ENCODE measurements at regions not wholly inside any gene's neighbourhood (a gene's known extent, or its start where the extent isn't known, plus 50 kb on each side); places are given as distances from the start of the nearest gene placed in this dataset.

DNA sequence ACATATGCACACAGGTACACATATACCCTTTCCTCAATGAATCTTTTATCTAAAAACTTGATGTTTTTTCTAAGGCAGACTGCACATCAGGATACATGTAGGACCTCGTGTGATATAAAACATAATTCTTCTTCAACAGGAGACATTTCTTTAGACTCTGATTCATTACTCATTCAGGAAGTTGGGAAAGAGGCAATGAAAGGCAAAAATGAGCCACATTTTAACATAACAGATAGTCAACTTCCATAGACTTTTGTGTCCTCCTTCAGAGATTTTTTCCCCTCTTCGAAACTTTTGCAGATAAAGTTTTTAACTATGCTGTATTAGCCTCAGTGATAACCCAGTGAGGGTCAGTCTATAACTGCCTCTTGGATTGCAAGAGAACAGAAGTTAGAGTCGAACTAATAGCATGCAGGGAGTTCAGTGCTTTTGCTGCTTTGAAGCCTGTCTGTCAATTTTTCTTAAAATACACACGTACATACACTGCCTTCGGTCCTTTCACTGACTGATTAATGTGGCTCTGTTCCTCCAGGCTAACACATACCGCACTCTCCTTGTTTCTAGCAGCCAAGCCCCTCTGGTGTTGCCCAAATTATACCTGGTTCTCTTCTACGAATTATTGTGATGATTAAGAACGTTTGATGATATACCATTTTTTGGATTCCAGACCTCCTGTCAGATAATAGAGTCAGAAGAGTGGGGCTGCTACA is 562.5 kb upstream of the MAP3K7 start:
- no peak for DNase-seq

DNA sequence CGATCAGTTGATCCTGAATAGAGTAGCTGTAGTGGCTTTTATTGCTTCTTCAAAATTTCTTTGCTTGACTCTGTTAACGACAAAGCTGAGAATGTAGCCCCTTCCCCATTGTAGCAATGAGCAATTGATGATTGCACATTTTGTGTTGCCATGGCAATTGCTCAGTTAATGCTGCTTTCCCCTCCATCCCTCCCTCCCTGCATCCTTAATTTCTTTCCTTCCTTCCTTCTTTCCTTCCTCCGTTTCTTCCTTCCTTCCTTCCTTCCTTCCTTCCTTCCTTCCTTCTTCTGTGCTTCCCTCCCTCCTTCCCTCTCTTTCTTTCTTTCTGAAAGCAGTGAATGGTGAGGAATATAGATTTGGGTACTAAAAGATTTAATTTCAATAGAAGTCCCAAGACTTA is 557.3 kb upstream of the MAP3K7 start:
- no peak for DNase-seq

DNA sequence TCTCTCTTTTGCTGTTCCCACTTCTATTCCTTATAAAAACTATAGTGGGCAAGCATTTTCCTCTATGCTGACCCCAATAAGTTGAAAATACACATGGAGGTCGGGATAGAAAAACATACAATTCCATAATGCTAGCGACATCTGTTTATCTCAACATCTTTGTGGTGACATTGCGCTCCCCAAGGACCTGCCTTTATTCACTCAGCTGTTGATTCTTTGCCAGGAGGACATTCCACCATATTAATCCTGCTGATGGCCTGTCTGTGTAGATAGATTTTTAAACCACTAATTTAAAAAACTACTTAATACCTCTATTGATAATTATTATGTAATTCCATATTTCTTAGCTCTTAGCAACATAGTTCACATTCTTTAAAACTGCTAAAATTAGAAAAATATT is 555.3 kb upstream of the MAP3K7 start:
- DNase-seq: no peak

DNA sequence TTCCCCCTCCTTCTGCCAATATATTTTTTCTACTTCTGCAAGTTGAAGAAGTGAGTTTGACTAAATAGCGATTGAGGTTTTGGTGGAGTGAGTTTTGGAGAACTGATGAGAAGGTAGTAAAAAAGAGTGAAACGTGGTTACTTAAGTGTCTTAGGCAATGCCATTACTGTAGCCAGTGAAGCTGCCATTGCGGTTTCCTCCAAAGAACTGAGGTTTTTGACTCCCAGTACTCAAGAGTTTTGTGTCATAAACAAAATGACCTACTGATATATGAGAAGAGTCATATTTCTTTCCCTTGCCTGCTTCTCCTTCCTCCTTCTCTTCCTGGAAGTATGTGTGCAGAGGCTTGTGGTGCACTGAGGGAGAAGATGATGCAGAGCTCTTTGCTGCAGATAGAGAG is 554.5 kb upstream of the MAP3K7 start:
- DNase-seq: no peak

DNA sequence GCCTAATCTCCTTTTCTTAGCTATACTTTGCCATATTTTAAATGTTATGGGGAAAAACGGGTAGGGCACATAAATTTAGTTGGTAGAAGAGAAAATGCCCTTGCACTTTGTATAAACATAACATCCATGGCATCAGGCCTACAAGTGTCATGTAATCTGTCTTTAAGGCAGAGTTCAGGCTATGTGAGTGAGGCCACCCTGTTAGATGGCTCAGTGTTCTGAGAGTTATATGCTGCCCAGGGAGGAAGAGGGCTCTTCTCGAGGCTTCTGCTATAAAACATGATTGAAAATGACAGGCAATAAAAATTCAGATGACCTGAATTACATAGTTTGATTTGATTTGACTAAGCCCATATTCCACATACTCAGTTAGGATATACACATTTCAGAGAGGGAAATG is 553.6 kb upstream of the MAP3K7 start:
- no peak for DNase-seq

DNA sequence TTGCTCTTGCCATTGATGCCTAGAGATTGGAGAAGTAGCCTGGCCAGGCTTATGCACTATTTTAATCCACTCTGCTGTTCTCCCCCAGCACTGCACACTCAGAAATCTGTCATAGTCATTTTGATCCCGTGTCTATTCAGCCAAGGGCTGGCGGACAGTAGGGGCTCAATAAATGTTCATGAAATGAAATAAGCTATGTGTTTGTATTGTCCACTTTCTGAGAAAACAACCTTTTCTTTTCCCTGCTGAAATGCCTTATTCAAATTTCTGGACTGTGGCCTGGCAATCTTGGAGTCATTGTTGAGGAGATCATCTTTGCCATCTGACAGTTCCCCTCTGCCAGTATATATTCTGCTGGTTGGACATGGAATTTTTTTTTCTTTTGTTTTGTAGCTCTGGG is 550.4 kb upstream of the MAP3K7 start:
- no peak for DNase-seq

DNA sequence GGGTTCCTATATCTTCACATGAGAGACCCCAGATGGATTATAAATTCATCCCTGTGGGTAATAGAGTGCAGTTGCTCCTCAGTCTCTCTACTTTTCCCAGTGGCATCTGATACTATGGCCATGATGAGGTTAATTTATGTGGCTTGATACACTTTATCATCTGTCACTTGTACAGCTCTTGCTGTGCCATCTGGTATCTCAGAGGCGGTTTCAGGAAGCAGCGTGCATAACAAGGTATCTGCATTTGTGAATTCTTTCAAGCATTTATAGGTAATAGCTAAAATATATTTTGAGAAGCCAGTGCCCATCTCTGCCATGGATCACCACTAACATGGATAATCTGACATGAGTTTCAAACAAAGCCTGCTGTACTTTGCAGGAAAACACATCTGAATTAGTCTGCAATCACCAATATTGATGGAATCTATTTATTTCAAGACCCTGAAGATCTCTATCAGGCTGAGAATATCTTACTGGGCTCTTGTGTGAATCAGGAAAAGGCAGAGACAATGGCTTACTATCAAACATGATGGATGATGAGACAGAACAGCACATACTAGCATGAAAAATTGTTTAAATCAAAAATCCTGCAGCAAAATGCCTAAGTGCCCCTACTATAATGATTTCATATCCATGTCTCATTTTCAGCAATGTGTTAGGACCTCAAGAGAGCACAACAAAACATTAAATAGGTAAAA is 548.7 kb upstream of the MAP3K7 start:
- peak; percentile 79 to 95 for DNase-seq

DNA sequence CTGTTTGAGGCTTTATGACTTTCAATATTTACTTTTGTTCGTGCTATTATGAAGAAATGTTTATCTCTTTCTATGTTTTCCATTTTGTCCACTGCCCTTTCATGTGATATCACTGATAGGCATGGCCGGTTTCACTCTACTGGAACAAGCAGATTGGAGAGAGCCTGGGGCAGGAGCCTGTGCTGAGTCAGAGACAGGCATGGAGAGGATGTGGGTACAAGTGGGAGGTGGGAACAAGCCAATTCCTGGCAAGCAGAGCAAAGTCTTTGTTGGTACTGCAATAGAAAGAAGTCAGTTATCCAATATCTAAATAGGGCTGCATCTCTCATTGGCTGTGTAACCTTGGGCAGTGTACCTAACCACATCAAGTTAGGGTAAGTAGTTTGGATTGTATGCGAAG is 545.6 kb upstream of the MAP3K7 start:
- DNase-seq: no peak

DNA sequence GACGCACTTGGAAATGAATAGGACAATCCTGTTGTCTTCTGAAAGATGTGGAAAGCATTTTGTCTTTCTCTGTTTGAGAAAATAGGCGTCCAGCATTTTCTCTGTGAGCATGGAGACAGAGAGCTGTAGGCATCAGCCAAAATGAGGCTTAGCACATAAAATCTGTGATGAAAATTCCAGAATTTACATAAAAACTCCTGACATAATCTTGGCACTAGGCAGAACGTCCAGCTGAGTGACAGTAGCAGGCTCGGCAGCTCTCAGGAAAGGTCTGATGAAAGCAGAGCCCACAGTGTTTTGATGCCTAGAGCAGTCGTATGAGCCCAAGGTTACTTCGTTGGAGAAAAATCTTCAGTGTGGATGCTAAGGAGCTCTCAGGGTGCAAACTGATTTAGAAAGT is 543.3 kb upstream of the MAP3K7 start:
- DNase-seq: no peak

DNA sequence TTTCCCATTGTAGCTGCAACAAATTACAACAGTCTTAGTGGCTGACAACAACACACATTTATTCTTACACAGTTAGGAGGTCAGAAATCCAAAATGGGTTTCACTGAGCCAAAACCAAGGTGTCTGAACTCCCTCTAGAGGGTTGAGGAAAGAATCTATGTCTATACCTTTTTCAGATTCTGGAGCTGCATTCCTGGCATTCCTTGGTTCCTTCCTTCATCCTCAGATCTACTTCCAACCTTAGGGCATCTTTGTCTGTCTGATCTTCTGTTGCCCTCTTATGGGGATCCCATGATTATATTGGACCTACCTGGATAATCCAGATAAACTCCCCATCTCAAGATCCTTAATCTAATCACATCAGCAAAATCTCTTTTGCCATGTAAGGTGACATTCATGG is 540.9 kb upstream of the MAP3K7 start:
- DNase-seq: no peak

DNA sequence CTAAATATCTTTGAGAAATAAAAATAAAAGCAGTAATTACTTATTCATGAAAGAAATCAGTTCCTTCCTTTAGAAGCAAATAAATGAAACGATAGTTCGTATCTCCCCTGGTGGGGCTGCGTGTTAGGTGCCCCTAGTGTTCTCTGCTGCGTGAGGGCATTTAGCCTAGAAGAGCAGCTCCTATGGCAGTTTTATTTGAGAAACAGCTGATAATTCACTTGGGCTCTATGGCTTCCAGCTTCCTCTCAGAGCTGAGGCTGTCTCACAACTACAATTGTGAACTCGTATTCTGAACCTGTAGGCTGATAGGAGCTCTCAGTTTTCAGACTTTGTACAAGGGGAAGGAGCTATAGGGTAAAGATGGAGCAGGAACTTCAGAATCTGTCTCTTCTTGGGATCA is 540.0 kb upstream of the MAP3K7 start:
- no peak for DNase-seq

DNA sequence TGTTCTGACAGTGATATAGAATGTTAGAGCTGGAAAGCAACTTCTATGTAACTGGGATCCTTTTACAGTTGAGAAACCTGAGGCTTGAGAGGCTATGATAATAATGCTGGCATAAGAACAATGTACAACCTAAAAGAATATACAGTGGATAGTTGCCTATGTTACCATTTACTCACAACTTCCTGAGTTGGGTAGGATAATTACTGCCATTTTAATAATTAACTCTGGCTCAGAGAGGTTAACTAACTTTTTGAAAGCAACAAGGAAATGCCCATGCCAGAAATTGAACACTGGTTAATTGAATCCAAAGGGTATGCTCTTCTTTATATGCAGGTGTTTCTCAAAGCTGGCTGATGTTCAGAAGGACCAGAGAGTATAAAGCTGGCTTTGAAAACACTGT is 530.7 kb upstream of the MAP3K7 start:
- no peak for DNase-seq

DNA sequence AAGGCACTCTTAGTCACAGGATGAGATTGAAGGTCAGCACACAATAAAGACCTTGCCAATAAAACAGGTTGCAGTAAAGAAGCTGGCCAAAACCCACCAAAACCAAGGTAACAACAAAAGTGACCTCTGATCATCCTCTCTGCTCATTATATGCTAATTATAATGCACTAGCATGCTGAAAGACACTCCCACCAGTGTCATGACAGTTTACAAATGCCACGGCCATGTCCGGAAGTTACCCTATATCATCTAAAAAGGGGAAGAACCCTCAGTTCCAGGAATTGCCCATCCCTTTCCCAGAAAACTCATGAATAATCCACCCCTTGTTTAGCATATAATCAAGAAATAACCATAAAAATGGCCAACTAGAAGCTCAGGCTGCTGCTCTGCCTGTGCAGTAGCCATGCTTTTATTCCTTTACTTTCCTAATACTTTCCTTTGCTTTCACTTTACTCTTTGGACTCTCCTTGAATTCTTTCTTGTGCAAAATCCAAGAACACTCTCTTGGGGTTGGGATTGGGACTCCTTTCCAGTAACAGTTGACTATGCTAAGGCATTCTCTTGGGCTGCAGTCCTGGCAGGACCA is 527.3 kb upstream of the MAP3K7 start:
- no peak for DNase-seq

DNA sequence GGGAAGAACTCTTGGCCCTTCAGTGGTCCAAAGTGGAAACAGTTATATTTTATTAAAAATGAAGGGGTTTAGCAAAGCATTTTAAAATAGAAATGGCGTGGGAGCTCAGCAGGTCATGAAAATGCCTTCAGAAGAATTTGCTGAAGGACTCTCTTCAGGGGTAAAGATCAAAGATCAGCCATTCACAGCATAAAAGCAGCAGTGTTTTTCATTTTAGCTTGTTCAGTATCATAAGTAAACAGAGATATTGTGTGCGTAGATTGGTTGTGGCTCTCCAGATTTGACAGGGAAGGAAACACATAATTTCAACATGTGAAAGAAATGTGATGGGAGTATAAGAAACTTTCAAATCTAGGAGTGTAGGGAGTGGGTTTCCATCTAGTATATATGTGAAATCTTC is 519.2 kb upstream of the MAP3K7 start:
- no peak for DNase-seq

DNA sequence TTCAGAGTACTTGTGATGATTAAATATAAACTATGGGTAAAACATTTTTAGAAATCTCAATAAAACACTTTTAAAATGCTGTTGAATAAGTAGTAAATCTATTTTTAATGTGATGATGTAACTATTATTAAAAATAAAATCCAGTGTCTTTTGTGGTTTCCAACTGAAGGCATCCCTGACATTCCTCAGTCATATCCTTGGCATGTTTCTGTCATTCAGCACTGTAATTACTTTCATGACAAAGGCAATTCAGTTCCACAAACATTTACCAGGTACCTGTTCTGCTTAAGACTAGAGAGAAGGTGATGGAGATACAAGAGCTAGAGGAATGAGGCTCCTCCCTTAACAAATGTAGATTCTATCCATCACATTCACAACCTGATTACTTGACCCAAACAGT is 518.7 kb upstream of the MAP3K7 start:
- no peak for DNase-seq

DNA sequence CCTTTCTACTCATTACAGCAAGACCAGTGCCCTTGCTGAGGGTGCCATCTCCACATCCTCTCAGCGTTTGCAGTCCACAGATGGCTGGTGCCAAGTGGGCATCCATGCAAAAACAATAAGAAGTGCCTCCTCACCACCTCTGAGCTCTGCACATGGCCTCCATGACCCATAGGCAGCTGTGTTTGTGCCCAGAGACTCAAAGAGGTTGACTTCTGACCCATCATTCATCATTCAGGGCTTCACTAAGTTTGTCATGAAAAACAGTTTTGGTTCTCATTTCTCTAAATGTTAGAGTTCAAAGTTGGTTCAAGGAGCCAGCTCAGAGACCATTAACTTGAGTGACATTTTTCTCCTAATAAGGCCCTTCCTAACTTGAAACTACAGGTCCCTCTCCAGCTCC is 512.6 kb upstream of the MAP3K7 start:
- no peak for DNase-seq

DNA sequence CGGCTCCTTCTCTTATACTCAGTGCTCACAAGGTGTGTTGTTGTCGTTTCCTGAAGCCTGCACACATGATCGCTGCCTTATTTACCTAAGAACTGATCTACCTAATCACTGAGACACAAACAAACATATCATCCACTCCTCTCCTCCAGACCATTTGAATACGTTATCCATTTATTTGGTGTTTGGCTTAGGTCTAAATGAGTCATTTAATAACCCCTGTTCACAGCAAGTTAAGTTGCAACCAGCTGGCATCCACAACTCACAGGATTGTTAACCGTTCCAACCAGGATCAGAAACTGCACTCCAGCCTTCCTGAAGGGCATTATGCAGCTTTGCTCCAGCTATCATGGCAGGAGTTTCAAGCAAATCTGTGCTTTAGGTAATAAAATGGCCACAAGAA is 511.1 kb upstream of the MAP3K7 start:
- peak in 1 of 2 experiments; percentile 38 for DNase-seq

DNA sequence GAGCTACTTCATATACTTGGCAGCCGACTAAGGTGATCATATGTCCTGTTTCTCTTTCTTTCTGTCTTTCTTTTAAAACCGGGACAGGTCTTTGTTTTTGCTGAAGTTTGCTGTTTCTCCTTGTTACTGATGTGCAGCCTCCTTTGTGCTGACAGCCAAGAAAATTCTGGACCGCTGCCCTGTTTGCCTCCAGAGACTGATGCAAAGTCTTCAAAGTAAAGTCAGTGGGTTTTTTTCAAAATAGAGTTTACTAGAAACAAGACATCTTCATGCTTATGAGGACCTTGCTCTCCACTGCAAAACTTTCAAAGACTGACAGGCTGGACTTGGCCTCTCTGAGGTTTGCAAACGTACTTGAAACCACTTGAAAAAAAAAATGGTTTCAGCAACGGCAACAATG is 510.5 kb upstream of the MAP3K7 start:
- DNase-seq: no peak

DNA sequence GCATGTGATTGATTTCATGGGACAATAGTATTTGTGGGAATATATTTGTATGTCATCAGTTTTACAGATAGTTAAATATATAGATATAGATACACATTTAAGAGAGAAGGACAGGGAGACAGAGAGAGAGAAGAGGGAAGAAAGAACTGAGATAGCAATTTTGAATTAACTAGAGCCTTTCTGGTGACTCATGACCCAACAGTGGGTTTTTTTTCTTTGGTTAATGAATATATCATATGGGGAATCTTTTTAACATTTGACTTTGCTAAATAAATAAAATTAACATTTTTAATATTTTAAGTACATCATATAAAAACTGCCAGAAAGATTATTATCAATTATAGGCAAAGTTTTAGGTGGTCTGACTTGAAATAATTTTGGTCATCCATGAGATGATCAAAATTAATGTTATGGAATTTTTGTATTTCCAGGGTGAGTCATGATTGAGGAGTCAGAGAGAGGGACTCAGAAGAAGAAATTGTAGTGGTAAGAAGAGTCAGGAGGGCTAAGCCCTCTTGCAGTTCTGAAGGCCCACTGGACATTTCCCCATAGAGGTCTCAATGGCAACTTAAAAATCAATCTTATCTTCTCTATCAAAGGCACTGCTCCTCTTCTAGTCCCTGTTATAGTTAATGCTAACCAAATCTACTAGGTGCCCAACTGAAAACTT is 508.1 kb upstream of the MAP3K7 start:
- no peak for DNase-seq

DNA sequence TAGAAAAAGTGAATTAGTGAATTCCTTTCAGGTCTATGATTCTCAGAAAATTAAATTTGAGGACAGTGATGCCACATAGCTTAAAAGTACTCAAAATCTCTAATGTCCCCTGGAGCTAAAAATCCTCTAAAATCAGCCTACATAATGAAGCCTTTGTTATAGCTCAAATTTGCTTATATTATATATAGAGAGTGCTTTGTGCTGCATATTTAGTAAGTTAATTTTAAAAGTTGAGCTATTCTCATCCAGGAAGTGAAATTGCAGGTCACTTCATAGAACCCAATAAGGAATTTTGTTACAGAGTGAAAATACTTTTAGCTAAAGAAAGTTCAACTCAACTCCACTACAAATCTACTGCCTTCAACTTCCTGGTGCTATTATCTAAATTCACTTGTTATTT is 507.5 kb upstream of the MAP3K7 start:
- DNase-seq: no peak

DNA sequence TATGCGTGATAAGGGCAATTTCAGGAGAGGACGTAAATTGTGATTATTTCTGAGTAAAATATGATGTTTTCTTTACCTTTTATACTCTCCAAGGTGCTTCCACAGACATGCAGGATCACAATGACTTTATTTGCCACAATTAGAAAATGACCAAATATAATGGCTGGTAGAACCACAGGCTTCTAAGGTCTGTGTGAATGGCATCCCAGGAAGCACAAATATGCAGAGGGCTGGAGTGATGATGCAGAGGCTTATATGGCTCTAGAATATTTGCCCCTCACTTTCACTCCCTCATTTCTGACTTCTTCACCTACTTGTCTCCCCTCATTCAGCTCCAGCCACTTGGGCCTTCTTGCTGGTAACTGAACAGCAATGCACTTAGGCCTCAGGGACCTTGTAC is 502.1 kb upstream of the MAP3K7 start:
- no peak for DNase-seq

DNA sequence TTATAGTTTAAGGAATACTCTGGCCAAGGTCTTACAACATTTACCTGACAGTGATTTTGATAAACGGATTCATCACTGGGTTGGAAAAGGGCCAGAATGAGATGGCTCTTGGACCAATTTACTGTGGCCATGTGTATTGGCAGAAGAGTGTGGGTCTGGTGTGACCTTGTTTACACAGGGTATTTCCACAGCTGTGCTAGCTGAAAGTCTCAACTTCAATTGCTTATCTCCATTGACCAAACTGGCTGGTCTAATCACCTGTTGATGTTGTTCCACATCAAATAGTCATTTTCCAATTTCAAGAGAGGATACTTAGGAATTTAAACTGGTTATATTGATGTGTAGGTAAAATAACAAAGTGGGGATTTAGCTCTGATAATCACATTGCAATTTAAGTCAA is 501.6 kb upstream of the MAP3K7 start:
- peak in 1 of 2 experiments; percentile 26 for DNase-seq

DNA sequence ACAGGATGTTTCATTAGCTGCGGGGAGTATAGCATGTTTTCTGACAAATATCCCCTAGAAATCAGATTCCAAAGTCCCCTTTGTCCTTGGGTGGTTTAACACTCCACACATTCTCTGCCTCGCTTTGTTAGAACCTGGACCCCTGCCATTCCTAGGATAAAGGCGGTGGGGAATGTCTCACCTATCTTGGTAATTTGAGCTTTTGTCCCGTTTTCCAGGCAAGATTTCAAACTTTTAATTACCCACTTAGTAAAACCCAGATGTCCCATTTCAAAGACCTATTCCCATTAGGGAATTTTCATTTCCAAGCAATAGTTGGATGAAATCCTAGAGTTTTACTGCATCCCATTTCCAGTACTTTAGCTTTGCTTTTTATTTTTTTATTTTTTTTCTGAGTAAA is 501.0 kb upstream of the MAP3K7 start:
- peak; percentile 41 to 76 for DNase-seq

DNA sequence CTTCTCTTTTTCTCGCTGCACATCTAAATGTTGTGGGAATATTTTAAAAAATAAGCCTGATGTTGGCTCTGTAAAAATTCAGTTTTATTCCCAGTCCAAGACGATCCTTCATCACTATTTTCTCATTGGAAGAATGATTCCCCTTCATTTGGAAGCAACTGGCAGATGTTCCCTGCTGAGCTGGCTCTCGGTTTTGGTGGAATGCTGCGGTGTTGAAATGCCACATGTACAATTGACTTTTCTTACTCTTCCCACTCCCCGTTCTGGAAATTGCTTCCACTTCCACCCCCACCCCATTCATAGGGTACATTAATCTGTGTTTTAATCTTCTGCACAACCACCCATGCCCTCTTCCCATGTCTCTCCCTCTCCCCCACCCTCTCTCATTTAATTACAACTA is 496.3 kb upstream of the MAP3K7 start:
- peak; percentile 41 to 70 for DNase-seq
